KMS-11 (cell line): ENCODE measurements at regions not wholly inside any gene's neighbourhood (a gene's known extent, or its start where the extent isn't known, plus 50 kb on each side); places are given as distances from the start of the nearest gene placed in this dataset.

Experiments used
- H2AFZ ChIP-seq: fragments of 200-600 bp; sonication (generic); 2 replicates; pipeline ENCODE4 v1.6.1; 2016; ENCODE audit warnings: antibody characterized with exemption, mixed run types, low read depth
- H3K27ac ChIP-seq: fragments of 200-600 bp; sonication (generic); 2 replicates; pipeline ENCODE4 v1.6.1; 2016; ENCODE audit warnings: mild to moderate bottlenecking, mixed run types
- H3K27me3 ChIP-seq: fragments of 200-600 bp; sonication (generic); 2 replicates; pipeline ENCODE4 v1.6.1; 2017; ENCODE audit warnings: mild to moderate bottlenecking, low read depth, mixed run types, moderate library complexity; ENCODE audit not compliant: insufficient read depth
- H3K36me3 ChIP-seq: fragments of 200-600 bp; sonication (generic); 2 replicates; pipeline ENCODE4 v1.6.1; 2017; ENCODE audit warnings: mild to moderate bottlenecking, mixed run types; ENCODE audit not compliant: insufficient read depth
- H3K4me1 ChIP-seq: fragments of 200-600 bp; sonication (generic); 2 replicates; pipeline ENCODE4 v1.6.1; 2016; ENCODE audit warnings: mild to moderate bottlenecking, low read depth, mixed run types; ENCODE audit not compliant: poor library complexity, severe bottlenecking
- H3K4me2 ChIP-seq: fragments of 200-600 bp; sonication (generic); 2 replicates; pipeline ENCODE4 v1.7.0; 2016; ENCODE audit warnings: mild to moderate bottlenecking, mixed run types
- H3K4me3 ChIP-seq: fragments of 200-600 bp; sonication (generic); IDR thresholded peaks from 2 replicates; pipeline ENCODE4 v1.6.1; 2017; ENCODE audit warnings: low read depth, low read length, mixed read lengths; ENCODE audit not compliant: insufficient read depth
- H3K79me2 ChIP-seq: fragments of 200-600 bp; sonication (generic); 2 replicates; pipeline ENCODE4 v1.6.1; 2016; ENCODE audit warnings: low read depth, mixed run types; ENCODE audit not compliant: insufficient read depth
- H3K9ac ChIP-seq: fragments of 200-600 bp; sonication (generic); 2 replicates; pipeline ENCODE4 v1.6.1; 2016; ENCODE audit warnings: mild to moderate bottlenecking, mixed run types
- H4K20me1 ChIP-seq: fragments of 200-600 bp; sonication (generic); 2 replicates; pipeline ENCODE4 v1.6.1; 2016; ENCODE audit warnings: mild to moderate bottlenecking, mixed run types; ENCODE audit not compliant: insufficient read depth
- TF ChIP-seq, protein P1 (sequence below): fragments of 200-600 bp; sonication (generic); conservative IDR thresholded peaks from 2 replicates; pipeline ENCODE4 v1.6.1; 2017; ENCODE audit warnings: low read depth, mild to moderate bottlenecking, antibody characterized with exemption, low read length, moderate library complexity, mixed read lengths

DNA sequence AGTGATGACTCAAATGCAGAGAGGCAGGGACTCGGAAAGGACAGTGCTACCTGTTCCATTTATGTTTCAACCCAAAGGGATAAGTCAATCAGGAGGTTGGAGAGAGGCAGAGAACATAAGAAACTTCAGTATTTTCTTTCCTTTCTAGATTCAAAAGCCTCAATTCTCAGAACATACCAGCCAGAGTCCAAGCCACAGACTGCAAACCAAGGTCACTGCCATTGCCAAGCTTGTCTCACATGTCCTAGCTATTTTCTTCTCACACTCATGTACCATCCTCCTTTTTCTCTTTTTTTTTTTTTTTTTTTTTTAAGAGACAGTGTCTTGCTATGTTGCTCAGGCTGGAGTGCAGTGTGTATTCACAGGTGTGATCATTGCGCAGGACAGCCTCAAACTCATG is 111.7 kb upstream of the AKIP1 start:
- Histone ChIP-seq H3K36me3 (no peaks in the 10 kb centered on the region), H2AFZ (no peak overlapping the region), H4K20me1 (no peaks in the 10 kb centered on the region), H3K4me3 (no peak overlapping the region), H3K27ac (no peak overlapping the region), H3K4me2 (no peak overlapping the region), H3K27me3 (no peaks in the 10 kb centered on the region), H3K9ac (no peak overlapping the region), H3K4me1 (no peaks in the 10 kb centered on the region), H3K79me2 (no peaks in the 10 kb centered on the region)
- TF ChIP-seq, protein P1, sequence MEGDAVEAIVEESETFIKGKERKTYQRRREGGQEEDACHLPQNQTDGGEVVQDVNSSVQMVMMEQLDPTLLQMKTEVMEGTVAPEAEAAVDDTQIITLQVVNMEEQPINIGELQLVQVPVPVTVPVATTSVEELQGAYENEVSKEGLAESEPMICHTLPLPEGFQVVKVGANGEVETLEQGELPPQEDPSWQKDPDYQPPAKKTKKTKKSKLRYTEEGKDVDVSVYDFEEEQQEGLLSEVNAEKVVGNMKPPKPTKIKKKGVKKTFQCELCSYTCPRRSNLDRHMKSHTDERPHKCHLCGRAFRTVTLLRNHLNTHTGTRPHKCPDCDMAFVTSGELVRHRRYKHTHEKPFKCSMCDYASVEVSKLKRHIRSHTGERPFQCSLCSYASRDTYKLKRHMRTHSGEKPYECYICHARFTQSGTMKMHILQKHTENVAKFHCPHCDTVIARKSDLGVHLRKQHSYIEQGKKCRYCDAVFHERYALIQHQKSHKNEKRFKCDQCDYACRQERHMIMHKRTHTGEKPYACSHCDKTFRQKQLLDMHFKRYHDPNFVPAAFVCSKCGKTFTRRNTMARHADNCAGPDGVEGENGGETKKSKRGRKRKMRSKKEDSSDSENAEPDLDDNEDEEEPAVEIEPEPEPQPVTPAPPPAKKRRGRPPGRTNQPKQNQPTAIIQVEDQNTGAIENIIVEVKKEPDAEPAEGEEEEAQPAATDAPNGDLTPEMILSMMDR: no peak

DNA sequence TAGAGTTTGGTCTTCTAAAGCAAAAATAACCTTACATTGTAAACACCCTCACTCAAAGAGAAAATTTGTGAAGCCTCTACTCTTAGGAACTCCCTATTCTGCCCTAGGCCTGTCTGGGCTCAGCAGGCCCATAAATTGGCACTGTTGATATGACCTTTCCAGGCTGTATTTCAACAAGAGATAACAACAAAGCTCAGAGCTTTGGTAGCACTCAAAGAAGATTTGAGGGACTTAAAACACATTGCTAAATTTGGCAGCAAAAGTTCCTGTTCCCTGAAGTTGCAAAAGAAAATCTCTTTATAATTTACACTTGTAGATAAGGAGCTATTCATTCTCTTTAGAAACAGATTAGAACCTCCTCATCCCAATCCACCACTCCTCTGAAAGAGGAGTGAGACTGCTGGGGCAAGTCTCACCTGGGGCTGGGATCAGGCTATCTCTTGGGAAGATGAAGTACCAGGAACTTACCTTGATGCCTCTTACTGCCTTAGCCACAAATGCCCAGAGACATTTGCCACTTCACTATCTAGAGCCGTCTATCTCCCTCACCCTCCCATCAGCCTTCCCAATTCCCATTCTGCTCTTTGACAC is 110.4 kb upstream of the AKIP1 start:
- H3K36me3 ChIP-seq: no peaks in the 10 kb centered on the region
- TF ChIP-seq, protein P1: no peak
- no peak overlapping the region for H3K4me2 ChIP-seq
- no peak overlapping the region for H2AFZ ChIP-seq
- no peaks in the 10 kb centered on the region for H3K4me1 ChIP-seq
- no peak overlapping the region for H3K27ac ChIP-seq
- H3K4me3 ChIP-seq: no peak overlapping the region
- H3K27me3 ChIP-seq: no peaks in the 10 kb centered on the region
- H4K20me1 ChIP-seq: no peaks in the 10 kb centered on the region
- no peak overlapping the region for H3K9ac ChIP-seq
- no peaks in the 10 kb centered on the region for H3K79me2 ChIP-seq

DNA sequence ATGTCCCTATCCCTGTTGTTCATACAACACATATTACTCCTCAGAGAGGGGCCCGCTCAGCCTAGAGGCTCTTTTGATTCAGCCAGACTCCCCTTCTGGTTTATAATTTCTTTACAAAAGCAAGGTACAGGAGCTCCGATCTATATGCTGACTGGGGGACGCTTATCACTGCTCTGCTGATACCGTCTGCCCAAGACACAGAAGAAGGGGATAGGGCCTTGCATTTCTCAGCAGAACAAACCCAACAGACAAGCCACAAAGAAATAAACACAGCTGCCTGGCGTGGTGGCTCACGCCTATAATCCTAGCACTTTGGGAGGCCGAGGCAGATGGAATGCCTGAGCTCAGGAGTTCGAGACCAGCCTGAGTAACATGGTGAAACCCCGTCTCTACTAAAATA is 109.9 kb upstream of the AKIP1 start:
- Histone ChIP-seq H3K27me3 (no peaks in the 10 kb centered on the region), H4K20me1 (no peaks in the 10 kb centered on the region), H3K4me3 (no peak overlapping the region), H3K9ac (no peak overlapping the region), H3K36me3 (no peaks in the 10 kb centered on the region), H3K79me2 (no peaks in the 10 kb centered on the region), H3K4me2 (no peak overlapping the region), H3K27ac (no peak overlapping the region), H2AFZ (no peak overlapping the region), H3K4me1 (no peaks in the 10 kb centered on the region)
- TF ChIP-seq, protein P1: no peak

DNA sequence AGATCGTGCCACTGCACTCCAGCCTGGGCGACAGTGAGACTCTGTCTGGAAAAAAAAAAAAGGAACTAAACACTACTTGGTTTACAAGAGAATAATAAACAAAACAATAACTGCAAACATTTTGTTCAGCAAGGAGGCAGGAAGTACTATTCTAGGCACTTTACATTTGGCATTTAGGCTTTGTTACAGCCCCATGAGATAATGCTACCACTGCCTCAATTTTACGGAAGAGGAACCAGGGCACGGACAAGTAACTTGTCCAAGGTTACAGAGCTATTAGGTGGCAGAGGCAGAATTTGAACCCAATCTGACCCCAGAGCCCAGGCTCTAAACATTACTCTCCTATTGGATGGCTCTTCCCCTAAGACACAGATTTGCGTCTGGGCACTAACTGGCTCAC is 108.7 kb upstream of the AKIP1 start:
- Histone ChIP-seq H3K4me2 (no peak overlapping the region), H4K20me1 (no peaks in the 10 kb centered on the region), H3K4me3 (no peak overlapping the region), H3K4me1 (no peaks in the 10 kb centered on the region), H2AFZ (no peak overlapping the region), H3K27me3 (no peaks in the 10 kb centered on the region), H3K36me3 (no peaks in the 10 kb centered on the region), H3K9ac (no peak overlapping the region), H3K27ac (no peak overlapping the region), H3K79me2 (no peaks in the 10 kb centered on the region)
- TF ChIP-seq, protein P1: no peak
